ENCODE measurements at regions not wholly inside any gene's neighbourhood (a gene's known extent, or its start where the extent isn't known, plus 50 kb on each side); places are given as distances from the start of the nearest gene placed in this dataset.
A peak's percentile ranks its signal among the peaks of the same experiment; 100 is the strongest.

DNA sequence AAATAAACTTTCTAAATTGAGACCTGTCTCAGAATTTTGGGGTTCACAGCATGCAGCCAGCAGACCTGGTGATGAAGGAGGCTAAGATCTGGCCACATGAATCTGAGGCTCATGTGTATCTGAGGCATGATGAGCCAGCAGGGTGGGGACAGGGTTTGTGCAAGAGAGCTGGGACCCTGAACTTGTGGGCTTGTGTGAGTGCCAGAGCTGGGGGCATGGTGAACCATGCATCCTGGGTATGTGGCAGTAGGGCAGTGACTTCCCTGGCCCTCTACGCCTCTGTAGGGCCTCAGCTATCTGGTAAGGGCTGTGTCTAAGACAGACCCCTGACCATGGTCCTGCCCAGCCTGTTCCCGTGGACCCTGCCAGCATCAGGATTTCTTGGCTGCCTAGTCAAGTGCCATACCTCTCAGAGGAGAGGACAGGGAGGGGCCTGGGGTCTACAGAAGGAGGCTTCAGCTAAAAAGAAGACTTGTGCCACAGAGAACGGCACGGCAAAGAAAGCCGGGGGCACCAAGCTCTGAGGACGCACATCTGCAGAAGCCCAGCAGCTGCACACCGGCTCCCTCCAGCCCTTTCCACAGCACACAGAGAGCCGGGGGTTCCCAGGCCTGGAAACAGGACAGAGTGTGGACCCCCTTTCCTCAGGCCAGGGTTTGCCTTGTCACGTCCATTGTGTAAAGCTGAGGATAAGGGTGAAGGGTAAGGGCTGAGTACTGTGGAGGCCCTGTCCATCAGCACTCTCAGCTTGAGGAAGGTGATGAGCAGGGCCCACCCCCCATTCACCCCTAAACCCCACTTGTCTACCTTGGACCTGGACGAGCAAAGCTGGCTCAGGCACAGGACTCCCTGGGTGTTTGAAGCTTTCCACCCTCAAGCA, 130.1 kb downstream of the MRPL36 start:
- no peak for DNase-seq

DNA sequence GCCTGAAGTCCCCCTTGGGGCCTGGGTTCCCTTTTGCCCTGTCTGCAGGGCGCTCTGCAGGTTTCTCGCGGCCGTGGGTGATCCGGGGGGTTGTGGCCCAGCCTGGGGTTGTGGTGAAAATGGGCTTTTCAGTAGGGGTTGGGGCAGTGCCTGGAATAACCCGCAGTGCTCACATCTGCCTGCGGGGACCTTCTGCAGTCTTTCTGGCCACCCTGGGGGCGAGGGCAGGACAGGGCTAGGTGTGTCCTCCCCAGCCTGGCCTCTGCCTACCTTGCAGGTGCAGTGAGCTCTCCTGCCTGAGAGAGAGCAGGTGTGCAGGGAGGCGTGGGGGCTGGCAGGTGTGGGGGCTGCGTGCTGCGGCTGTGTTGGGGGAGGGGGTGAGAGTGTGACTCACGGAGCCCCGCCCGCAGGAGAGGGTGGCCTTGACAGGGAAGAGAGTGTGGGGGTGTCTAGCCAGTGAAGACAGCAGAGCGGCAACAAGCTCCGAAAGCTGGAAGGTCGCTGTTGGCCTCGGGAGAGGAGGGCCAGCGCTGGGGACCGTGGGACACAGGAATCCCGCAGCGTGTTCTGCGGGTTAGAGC, 131.4 kb downstream of the MRPL36 start:
- peak in 35 of 56 donors; percentile 12 to 84 (median 50) for DNase-seq

DNA sequence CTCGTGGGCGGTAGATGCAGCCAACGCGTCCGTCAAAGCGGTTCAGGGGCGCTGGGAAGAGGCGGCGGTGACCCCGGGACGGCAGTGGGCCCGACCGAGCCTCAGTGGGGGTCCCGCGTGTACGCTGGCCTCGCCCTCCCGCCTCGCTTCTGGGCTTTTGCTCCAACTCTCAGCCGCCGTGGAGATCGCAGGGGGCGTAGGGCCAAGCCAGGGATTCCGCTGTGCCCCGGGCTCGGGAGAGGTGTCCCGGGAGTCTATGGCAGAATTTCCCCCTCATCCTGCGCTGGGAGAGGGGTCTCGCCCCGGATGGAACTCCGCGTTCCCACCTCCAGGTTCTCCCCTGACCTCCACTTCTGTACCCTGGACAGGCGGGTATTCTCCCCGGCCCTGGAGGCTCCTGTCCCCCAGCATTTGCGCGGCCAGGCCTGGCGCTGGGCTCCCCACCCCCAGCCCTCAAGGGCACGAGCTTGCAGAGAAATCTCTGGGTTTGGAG, 131.9 kb downstream of the MRPL36 start:
- DNase-seq = peak in 1 of 56 donors; percentile 76

GRCh38 chr5:1666812-1667588, 132.6 kb downstream of the MRPL36 start:
- DNase-seq = peak in 27 of 56 donors; percentile 7 to 76 (median 35)

- DNase-seq = no peak
These were observed 133.4 kb downstream of the MRPL36 start for GRCh38 chr5:1666221-1666620.

DNA sequence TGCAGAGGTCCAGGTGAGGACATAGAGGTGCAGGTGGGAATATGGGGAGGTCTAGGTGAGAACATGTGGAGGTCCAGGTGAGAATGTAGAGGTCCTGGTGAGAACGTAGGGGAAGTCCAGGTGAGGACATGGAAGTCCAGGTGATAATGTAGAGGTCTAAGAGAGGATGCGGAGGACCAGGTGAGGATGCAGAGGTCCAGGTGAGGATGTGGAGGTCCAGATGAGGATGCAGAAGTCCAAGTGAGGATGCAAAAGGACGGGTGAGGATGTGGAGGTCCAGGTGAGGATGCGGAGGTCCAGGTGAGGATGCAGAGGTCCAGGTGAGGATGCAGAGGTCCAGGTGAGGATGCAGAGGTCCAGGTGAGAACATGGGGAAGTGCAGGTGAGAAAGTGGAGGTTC, 133.8 kb downstream of the MRPL36 start:
- no peak for DNase-seq

DNA sequence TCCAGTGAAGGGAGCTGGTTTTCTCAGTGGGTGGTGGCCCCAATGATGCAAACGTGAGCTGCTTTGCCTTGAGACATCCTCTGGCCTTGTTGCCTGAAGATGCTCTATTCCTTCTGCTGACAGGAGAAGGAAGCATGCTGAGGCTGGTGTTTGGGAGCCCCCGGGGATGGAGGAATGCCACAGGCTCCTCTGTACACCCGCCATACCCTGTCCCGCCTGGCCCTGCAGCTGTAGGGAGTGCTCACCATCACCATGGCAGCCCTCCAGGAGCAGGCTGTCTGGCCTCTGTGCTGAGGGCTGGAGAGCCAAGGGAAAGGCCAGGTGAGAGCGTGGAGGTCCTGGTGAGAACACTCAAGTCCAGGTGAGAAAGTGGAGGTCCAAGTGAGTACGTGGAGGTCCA, 134.4 kb downstream of the MRPL36 start:
- no peak for DNase-seq

GRCh38 chr5:1663186-1663585, 136.5 kb downstream of the MRPL36 start:
- no peak for DNase-seq

GRCh38 chr5:1662559-1663085, 137.0 kb downstream of the MRPL36 start:
- no peak for DNase-seq

DNA sequence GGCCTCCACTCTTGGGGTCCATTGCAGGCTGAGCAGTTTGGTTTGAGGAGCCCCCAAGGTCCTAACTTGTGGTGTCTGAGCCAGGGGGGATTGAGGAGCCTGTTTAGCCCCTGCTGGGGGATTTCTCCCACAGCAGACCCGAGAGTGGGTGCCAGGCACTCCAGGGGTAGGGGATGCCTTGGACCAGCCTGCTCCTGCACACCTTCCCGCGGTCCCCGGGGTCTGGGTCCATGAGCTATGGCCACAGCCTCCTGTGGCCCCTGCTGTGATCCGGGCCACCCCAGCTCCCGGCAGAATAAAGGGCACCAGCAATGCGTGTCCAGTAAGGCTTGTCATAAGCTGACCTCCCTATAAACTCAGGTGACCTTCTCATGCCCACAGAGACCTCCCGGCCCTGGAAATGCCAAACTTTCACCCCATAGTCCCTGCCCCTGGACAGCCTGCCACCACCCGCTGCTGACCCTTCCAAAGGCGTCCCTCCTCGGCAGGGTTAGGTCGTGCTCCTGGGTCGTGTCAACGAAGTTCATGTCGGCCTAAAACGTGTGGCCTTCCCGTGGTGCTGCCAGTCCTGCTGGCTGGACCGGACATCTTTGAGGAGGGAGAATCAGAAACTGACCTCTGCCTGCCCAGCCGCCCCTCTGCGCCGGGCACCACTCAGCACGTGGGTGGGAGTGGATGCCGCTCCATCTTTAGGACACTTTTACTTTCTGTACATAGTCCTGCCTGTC, 137.6 kb downstream of the MRPL36 start:
- DNase-seq = no peak

- no peak for DNase-seq
These were observed 137.6 kb upstream of the LPCAT1 start for GRCh38 chr5:1661311-1661710.

DNA sequence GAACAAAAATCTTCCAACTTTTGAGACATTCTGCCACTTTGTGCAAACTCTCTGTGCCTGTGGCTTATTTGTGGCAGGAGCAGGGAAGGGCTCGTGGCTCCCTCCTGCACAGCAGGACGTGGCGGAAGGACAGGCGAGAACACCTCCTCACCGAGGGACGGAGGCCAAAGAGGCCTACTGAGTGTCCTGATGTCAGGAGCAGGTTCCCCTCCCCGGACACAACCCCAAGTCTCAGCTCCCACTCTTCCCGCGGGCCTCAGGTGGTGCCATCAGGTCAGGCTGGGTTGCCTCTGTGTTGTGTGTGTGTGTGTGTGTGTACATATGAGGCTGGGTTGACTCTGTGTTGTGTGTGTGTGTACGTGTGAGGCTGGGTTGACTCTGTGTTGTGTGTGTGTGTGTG, 136.8 kb upstream of the LPCAT1 start:
- no peak for DNase-seq

DNA sequence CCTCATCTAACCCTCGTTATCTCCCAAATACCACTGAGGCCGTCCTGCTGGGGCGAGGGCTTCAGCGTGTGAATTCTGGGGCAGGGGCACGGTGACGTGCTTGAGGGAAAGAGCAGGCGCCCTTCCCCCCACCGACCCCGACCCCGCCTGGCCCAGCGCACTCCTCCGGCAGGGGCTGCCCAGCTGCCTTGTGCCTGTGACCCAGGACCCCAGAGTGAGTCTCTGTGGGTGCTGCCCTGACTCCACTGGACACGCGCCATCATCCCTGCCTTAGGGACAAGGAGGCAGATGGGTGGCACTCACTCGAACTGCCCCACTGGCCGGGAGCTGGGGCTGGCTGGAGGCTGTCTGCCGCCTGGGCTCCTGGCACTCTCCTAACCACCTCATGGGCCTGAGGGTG, 136.2 kb upstream of the LPCAT1 start:
- DNase-seq = no peak

DNA sequence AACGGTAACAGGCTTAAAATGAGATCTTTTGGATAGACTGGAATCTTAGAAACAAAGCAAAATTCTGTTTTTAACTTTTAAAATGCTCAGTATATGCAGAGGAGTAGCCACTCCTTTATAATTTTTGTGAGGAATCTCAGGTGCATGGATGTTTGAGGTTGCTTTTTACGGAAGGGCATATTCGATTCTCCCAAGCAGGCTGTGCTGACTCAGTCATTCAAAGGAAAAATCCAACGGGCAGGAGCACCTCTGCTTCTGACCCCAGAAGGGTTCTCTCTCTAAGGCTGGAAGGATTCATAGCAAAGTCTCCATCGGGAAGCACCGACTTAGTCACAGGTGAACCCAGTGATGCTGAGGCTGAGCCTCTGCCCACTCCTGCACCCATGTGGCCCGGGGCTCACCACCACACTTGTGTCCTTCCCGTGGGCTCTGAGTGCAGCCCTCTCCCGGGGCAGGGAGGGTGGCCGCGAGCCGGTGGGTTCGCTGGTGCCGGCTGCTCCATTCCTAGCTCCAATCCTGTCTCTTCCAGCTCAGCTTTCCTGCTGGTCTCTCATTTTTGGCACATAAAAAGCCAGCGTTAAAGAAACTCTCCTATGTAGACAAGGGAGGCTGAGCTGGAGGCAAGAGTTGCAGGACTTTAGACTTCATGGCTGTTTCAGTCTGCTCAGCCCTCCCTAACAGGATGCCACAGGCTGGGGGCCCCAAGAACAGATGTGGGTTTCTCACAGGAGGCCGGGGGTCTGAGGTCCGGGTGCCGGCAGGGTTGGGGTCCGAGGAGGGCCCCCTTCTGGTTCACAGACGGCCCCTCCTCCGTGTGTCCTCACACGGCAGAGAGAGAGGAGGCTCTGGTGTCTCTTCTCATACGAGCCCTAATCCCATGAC, 135.6 kb upstream of the LPCAT1 start:
- DNase-seq = no peak

DNA sequence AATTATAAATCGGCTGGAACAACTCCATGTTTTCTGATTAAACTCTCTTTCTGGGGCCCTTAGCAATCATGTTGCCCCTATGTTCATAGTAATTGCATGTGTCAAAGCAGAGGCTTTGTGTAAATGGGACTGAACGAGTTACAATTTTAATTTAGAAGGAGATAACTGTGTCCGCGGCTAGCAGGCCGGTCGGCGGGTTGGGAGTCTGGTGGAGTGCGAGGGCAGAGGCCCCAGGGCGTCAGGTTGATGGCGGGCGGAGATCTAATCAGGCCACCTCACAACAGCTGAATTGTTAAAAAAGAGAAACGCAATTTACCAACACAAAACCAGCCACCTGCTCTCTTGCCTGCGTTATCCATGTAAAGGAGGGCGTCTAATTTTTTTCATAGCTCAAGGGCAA, 134.9 kb upstream of the LPCAT1 start:
- DNase-seq = no peak

DNA sequence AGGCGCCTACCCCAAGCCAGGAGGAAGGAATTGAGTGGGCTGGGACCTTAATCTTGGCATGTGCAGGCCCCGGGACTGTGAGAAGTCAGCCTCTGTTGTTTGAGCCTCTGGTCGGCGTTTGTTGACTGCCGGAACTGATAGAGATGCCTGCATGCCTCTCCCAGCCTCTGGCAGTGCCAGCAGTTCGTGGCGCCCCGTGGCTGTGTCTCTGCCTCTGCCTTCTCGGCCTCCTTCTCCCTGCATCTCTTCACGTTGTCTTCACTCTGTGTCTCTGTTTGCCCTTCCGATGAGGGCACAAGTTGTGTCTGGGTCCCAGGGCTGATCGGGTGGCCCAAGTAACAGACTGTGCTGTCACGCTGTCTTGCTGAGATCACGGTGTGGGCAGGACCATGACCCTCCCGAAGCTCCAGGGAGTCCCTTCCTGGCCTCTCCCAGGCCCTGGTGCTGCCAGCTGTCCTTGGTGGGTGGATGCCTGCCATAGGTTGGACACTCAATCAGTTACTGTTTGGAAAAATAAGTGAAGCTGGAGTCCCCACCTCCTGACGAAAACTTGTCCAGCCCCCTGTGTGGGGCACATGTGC, 133.5 kb upstream of the LPCAT1 start:
- no peak for DNase-seq

- no peak for DNase-seq
These were observed 132.7 kb upstream of the LPCAT1 start for GRCh38 chr5:1656271-1656975.

DNA sequence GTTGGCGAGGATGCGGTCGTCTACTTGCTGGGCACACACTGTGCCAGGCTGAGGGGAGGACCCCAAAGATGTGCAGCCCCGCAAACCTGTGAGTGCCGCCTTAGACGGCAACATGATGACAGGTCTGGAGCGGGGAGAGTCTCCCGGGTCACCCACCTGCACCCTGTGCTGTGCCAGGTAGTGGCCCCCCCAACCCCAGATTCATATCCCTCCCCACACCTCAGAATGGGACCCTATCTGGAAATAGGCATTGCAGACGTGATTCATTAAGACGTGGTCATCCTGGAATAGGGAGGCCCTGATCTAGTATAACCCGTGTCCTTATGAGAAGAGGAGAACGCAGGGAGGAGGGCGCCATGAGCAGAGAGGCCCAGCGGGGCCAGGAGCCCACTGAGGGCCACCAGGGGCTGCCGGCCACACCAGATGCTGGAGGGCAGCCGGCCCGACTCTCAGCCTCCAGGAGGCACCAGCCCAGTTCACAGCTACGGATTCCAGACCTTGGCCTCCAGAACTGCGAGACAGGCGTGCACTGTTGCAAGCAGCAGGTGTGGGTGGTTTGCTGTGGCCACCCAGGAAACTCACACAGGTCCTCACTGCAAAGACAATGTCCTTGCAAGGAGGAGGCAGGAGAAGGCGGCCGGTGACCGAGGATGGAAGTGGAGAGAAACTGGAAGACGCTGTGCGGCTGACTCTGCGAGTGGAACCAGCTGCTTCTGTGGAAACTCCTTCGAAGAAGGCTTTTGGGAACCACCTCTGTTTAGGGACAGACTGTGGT, 131.9 kb upstream of the LPCAT1 start:
- DNase-seq = no peak
